ELF-1 (cell line): ENCODE measurements at regions not wholly inside any gene's neighbourhood (a gene's known extent, or its start where the extent isn't known, plus 50 kb on each side); places are given as distances from the start of the nearest gene placed in this dataset.
"Not testable (repeated sequence)": the region's sequence is repeated elsewhere in the genome, so short reads cannot be mapped to it uniquely, and the experiment has no call there.

ENCODE experiments used
- DNase-seq: peaks from one replicate; pipeline ENCODE4 v3.0.0-alpha.2; 2016; ENCODE audit warnings: low read depth, low spot score

GRCh38 chr15:75100679-75101078 lies 77.3 kb downstream of the PPCDC start:
- no peak for DNase-seq

DNA sequence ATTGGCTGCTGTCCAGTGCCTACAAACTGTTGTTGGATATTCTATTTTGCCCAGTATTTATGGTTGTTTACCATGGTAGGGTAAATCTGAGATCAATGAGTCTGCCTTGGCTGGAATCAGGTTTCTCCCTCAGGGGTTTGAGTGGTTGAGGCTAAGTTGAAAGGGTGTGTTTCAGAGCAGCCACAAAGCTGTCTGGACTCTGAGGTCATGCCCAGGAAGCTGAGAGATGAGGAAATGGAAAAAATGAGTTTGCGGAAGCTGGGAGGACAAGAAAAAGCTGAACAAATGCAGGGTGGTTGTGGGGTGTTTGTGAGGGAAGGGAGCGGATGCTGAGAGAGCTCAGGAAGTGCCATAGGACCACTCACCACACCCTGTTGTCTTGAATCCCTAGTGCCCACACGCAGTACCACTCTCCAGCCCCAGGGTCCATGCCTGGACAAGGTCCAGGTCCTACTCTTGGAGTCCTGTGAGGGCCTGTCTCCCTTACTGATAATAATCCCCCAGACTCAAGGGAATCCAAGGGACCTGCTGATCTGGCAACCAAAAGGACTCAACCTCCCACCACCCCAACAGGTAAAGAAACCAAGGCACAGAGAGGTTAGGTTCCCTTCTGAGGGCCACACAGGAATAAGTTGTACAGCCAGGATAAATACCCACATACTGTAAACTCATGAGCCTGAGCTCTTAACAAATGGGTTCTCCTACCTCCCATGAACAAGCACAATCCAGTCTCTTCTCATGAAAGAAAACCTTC lies 81.6 kb downstream of the PPCDC start:
- peak; percentile 83 for DNase-seq

- DNase-seq = no peak
These were observed 84.1 kb downstream of the PPCDC start for GRCh38 chr15:75107516-75107907.

DNA sequence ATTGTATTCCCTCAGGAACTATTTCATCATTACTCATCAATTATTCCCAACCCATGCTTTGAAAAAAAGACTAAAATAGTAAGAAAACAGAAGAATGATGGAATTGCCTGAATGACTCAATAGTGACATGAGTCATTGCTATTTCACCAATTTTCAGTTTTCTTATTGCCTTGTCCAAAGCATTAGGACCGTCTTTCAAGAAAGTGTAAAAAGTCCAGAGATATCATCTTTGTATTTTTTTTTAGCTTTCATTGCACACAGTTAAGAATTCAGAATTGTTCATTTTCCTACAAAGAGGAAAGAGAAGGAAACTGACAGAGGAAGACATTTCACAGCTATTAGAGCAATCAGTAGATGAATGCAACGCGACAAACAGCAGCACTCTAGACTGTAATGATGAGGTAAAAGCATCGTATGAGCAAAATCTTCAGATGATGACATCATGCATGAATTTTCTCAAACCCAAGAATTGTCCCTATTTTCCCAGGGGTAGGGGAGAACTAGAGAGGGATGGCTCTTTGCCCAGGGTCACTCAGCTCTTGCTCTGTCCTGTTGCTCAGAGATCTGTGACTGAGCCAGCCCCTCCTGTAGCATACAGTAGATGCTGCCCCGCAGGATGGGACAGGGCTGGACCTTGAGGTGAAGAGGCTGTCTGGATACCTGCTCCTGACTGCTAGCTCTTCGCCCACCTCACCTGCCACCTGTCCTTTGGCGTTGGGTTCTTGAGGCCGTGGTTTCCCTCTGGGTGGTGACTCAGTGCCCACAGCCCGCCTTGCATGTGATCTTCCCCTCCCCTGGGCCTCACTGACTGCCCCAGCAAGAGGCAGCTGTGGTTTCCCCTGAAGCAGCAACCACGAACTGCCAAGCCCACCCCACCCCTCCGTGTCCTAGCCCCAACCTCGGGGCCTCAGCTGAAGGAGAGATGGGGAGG lies 84.8 kb downstream of the PPCDC start:
- DNase-seq = no peak

DNA sequence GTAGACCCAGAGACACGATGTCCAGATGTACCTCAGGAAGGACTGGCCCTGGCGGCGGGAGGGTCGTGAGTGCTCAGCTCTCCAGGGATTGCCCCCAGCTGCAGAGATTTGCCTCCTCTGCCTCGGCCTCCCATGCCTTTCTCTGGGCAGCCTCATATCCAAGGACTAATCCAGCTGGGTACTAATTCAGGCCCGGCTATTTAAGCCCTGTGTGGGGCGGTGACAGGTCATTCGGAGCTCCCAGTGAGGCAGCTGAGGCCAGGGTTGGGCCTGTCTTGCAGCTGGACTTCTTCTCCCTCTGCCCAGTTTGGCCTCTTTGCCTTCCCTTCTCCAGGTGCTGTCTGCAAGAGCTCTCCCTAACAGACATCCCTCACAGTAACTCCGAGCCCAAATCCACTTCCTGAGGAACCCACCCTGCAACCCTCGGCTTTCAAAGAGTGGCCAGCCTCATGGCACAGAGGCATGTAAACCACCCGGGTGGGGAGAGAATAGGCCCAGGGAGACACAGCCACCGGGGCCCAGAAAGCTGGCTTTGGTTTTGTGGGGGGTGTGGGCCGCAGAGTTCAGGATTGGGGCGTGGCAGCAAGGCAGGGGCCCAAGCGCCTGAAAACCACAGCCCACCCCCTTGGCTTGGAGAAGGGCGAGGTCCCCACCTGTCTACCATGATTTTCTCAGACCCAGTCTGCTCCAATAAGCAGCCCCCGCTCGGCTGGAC lies 85.8 kb downstream of the PPCDC start:
- no peak for DNase-seq

DNA sequence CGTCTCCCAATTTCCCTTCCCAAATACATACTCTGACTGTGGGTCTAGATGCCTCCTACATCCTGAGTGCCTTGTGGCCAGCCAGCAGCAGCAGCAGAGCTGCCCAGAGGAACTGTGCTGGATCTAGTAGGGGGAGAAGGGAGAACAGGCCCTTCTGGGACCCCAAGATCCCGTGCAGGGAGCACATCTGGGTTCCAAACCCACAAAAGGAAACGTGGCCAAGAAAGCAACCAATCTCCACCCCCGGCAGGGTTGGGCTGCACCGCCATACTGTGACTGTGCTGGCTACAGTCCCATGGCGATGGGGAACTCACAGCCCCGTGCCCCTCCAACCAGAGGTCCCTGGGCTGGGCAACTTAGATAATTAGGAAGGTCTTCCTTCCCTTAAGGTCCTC lies 86.3 kb downstream of the PPCDC start:
- no peak for DNase-seq

DNA sequence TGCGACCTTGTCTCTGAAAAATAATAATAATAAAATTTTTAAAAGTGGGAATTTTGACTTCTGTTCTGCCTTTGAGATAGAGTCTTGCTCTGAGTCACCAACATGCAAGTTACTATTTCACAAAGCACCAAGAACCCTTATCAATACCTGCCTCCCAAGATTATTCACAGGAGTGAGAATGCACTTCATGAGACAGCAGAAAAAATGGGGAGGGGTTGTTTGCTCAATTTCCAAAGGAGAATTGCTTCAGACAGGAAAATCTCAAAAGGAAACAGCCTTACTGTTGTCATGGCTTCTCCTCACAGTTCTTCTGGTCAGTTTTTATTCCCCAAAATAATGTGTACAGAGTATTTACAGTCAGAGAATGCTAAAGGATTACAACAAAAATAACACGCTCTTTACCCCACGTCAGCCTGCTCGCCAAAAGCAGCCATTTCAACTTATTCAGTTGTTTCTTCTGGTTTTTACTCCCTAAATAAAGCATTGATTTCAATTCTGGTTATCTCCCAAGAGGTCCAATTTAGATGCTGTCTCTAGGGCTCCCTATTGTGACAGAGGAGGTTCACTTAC lies 89.0 kb downstream of the PPCDC start:
- DNase-seq = no peak

- no peak for DNase-seq
These were observed 88.7 kb upstream of the C15orf39 start for GRCh38 chr15:75112848-75113492.

- no peak for DNase-seq
These were observed 87.4 kb upstream of the C15orf39 start for GRCh38 chr15:75114327-75114726.

- DNase-seq = no peak
These were observed 86.9 kb upstream of the C15orf39 start for GRCh38 chr15:75114796-75115195.

DNA sequence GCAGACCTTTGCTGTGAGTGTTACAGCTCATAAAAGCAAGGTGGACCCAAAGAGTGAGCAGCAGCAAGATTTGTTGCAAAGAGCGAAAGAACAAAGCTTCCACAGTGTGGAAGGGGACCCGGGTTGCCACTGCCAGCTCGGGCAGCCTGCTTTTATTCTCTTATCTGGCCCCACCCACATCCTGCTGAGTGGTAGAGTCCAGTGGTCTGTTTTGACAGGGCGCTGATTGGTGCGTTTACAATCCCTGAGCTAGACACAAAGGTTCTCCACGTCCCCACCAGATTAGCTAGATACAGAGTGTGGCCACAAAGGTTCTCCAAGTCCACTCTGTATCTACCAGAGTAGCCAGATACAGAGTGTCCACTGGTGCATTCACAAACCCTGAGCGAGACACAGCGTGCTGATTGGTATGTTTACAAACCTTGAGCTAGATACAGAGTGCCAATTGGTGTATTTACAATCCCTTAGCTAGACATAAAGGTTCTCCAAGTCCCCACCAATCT lies 86.2 kb upstream of the C15orf39 start:
- not testable (repeated sequence) for DNase-seq

DNA sequence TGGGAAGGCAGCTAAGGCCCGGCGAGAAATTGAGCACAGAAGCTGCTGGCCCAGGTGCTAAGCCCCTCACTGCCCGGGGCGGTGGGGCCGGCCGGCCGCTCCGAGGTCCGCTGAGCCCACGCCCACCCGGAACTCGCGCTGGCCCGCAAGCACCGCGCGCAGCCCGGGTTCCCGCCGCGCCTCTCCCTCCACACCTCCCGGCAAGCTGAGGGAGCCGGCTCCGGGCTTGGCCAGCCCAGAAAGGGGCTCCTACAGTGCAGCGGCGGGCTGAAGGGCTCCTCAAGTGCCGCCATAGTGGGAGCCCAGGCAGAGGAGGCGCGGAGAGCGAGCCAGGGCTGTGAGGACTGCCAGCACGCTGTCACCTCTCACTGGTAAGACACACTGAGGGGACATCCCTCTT lies 85.5 kb upstream of the C15orf39 start:
- not testable (repeated sequence) for DNase-seq

- no peak for DNase-seq
These were observed 83.7 kb upstream of the C15orf39 start for GRCh38 chr15:75117993-75118392.

DNA sequence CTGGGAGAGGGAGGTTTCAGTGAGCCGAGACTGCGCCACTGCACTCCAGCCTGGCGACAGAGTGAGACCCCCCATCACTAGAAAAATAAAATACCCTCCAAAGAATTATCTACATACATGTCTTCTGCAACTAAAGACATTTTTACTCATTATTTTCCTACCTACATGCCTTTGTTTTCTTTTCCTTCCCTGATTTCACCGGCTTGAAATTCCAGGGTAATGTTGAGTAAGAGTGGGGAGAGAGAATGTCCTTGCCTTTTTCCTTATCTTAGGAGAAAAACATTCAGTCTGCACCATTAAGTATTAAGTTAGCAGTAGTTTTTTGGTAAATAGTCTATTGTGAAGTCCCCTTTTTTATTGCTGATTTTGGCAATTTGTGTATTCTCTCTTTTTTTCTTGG lies 82.4 kb upstream of the C15orf39 start:
- not testable (repeated sequence) for DNase-seq

DNA sequence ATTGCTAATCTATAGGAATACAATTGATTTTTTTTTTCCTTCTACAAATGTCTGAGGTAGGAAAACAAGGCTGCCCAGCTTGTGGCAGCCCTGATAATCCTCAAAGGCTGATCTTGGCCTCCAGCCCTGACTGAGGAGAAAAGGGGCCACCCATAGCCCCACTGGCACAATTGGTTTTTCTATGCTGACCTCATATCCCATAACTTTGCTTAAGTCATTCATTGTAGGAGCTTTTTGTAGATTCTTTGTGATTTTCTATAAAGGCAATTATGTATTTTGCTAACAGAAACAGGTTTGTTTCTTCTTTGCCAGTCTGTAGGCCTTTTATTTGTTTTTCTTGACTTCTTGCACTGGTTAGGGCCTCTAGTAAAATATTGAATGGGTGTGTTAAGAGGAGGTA lies 80.2 kb upstream of the C15orf39 start:
- DNase-seq = no peak

GRCh38 chr15:75123395-75123794 lies 78.3 kb upstream of the C15orf39 start:
- DNase-seq = no peak

DNA sequence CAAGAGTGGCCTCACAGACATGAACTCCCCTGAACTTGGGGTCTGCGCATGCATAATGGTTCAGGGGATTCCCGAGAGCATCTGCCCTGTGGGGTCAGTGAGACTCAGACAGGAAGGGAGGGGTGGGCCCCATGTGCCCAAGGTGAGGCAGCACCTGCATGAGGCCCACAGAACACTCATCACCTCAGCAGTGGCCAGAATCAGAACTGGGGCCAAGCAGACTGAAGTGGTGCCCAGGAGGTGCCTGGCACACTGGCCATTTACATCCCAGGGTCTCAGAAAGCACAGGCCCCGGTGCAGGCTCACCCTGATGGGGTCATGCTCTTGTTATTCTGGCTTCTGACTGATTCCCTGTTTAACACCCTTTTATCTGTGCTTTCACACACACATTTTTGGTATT lies 77.4 kb upstream of the C15orf39 start:
- DNase-seq = not testable (repeated sequence)

GRCh38 chr15:75125935-75126334 lies 75.7 kb upstream of the C15orf39 start:
- no peak for DNase-seq

DNA sequence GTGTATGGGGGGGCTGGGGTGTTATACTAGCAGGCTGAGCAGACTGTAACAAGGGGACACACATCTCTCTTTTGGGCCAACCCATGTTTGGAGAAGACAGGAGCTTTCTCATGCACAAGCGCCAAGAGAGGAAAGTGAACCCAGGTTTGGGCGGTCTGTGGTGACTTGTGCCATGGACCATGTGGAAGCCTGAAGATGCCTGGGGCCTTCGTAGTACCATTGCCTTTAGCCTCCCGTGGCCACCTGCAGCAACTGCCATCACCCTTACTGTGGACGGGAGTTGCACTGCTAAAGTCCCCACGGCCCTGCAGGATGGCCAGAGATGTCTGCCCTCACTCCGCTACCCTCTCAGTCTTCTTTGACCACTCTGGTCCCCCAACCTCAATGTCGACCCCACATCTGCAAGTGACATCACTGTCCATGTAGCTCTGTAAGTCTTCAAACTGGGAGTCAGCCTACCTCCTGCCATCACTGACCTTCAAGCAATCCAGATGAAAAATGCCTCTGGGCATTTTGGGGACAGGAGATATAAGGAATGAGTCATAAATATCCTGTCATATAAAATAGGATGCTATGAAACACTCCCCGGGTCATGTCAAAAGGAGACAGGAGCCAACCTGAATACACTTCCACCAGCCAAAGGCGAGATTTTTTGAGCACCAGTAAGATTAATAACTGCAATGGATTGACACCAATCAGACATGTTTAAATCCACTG lies 74.7 kb upstream of the C15orf39 start:
- no peak for DNase-seq

DNA sequence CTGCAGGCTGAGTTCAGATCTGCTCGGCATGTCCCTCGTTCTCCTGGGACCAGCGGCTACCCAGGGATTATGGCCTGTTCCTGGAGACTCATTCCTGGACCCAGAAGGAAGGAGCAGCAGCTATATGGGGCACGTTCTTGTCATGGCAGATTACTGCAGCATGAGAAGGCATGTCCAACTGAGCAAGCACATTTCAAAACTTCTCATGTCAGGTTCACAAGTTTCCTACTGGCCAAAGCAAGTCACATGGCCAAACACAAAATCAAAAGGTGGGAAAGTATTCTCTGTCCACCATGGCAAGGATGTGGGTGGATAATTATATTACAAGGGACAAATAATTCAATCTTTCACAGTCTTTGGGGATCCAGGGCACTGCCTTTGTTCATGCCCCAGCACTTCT lies 71.9 kb upstream of the C15orf39 start:
- DNase-seq = no peak

DNA sequence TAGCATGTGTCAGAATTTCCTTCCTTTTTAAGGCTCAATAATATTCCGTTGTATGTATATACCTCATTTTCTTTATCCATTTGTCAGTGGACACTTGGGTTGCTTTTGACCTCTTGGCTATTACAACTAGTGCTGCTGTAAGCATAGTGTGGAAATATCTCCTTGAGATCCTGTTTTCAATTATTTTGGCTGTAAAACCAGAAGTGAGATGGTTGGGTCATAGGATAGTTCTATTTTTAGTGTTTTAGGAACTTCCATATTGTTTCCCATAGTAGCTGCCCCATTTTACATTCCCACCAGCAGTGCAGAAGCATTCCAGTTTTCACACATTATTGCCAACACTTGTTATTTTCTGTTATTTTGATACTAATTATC lies 70.4 kb upstream of the C15orf39 start:
- DNase-seq = no peak
